WTC11 (cell line): ENCODE measurements at regions not wholly inside any gene's neighbourhood (a gene's known extent, or its start where the extent isn't known, plus 50 kb on each side); places are given as distances from the start of the nearest gene placed in this dataset.

ENCODE experiments used
- ATAC-seq: fragments of 200-7000 bp; cut with Tn5 transposase; 2 replicates; pipeline ENCODE4 v1.10.0; 2021; ENCODE audit warnings: mild to moderate bottlenecking, moderate library complexity
- CTCF ChIA-PET: fragments of 300-600 bp; sonication (Branson Sonifier 250); formaldehyde crosslinking; loops from one replicate; lab custom pipeline; 2021; ENCODE audit warnings: antibody characterized with exemption; lab: Charles Lee
- POLR2A ChIA-PET: fragments of 350-600 bp; sonication (Branson Sonifier 250); formaldehyde crosslinking; loops from one replicate; lab custom pipeline; 2021; ENCODE audit warnings: antibody characterized with exemption; lab: Charles Lee
- DNase-seq: peaks from one replicate; pipeline ENCODE4 v3.0.0; 2021; ENCODE audit warnings: low spot score
- H3K27ac Mint-ChIP-seq: 2 replicates; pipeline ENCODE4 v1.8.0; 2021; ENCODE audit warnings: mixed read lengths
- H3K27me3 Mint-ChIP-seq: 2 replicates; pipeline ENCODE4 v1.8.0; 2021; ENCODE audit warnings: low read depth, mild to moderate bottlenecking, moderate library complexity, mixed read lengths
- H3K36me3 Mint-ChIP-seq: 2 replicates; pipeline ENCODE4 v1.8.0; 2021; ENCODE audit warnings: mixed read lengths
- H3K4me1 Mint-ChIP-seq: 2 replicates; pipeline ENCODE4 v1.8.0; 2022; ENCODE audit warnings: mixed read lengths
- H3K4me3 Mint-ChIP-seq: 2 replicates; pipeline ENCODE4 v1.8.0; 2021; ENCODE audit warnings: mild to moderate bottlenecking, moderate library complexity, mixed read lengths
- H3K9me3 Mint-ChIP-seq: 2 replicates; pipeline ENCODE4 v1.8.0; 2021; ENCODE audit warnings: mixed read lengths
- AR ChIP-seq: fragments of 250-450 bp; sonication (Bioruptor Pico); IDR thresholded peaks from 2 replicates; pipeline ENCODE4 v1.9.0; 2021; ENCODE audit warnings: mild to moderate bottlenecking
- CBFB ChIP-seq: sonication (generic); formaldehyde crosslinking; IDR thresholded peaks from 2 replicates; pipeline ENCODE4 v1.8.1; 2022; ENCODE audit warnings: mild to moderate bottlenecking, low read depth, missing genetic modification reagents
- ELF4 ChIP-seq: sonication (generic); formaldehyde crosslinking; IDR thresholded peaks from 2 replicates; pipeline ENCODE4 v1.8.1; 2022; ENCODE audit warnings: low read depth, mild to moderate bottlenecking, moderate library complexity, missing genetic modification reagents
- HMGA2 ChIP-seq: fragments of 250-450 bp; sonication (Bioruptor Pico); IDR thresholded peaks from 2 replicates; pipeline ENCODE4 v1.4.0; 2021; ENCODE audit warnings: mild to moderate bottlenecking, moderate library complexity
- JAZF1 ChIP-seq: fragments of 250-450 bp; sonication (Bioruptor Pico); IDR thresholded peaks from 2 replicates; pipeline ENCODE4 v1.9.0; 2021; ENCODE audit warnings: moderate library complexity, mild to moderate bottlenecking, inconsistent platforms
- JUN ChIP-seq: sonication (generic); formaldehyde crosslinking; IDR thresholded peaks from 2 replicates; pipeline ENCODE4 v1.8.0; 2023; ENCODE audit warnings: mild to moderate bottlenecking, missing genetic modification reagents
- MAX ChIP-seq: sonication (generic); formaldehyde crosslinking; IDR thresholded peaks from 2 replicates; pipeline ENCODE4 v1.8.0; 2022; ENCODE audit warnings: mild to moderate bottlenecking, missing genetic modification reagents
- NFATC4 ChIP-seq: fragments of 250-450 bp; sonication (Bioruptor Pico); IDR thresholded peaks from 2 replicates; pipeline ENCODE4 v1.9.0; 2021; ENCODE audit warnings: mild to moderate bottlenecking
- PRDM15 ChIP-seq: sonication (generic); formaldehyde crosslinking; IDR thresholded peaks from 2 replicates; pipeline ENCODE4 v1.8.0; 2022; ENCODE audit warnings: missing genetic modification reagents
- PREB ChIP-seq: sonication (generic); formaldehyde crosslinking; IDR thresholded peaks from 2 replicates; pipeline ENCODE4 v1.8.1; 2022; ENCODE audit warnings: mild to moderate bottlenecking, missing genetic modification reagents, moderate library complexity, borderline replicate concordance
- TCF7 ChIP-seq: sonication (generic); formaldehyde crosslinking; IDR thresholded peaks from 2 replicates; pipeline ENCODE4 v1.8.0; 2022; ENCODE audit warnings: mild to moderate bottlenecking, low read depth, missing genetic modification reagents, moderate library complexity
- USF2 ChIP-seq: sonication (generic); formaldehyde crosslinking; IDR thresholded peaks from 2 replicates; pipeline ENCODE4 v1.8.1; 2023; ENCODE audit warnings: mild to moderate bottlenecking, missing genetic modification reagents, moderate library complexity
- ZBTB43 ChIP-seq: sonication (generic); formaldehyde crosslinking; IDR thresholded peaks from 2 replicates; pipeline ENCODE4 v1.8.1; 2023; ENCODE audit warnings: mild to moderate bottlenecking, missing genetic modification reagents
- ZNF138 ChIP-seq: sonication (generic); formaldehyde crosslinking; conservative IDR thresholded peaks from 2 replicates; pipeline ENCODE4 v1.8.1; 2022; ENCODE audit warnings: mild to moderate bottlenecking, moderate library complexity, missing genetic modification reagents
- ZNF219 ChIP-seq: sonication (generic); formaldehyde crosslinking; IDR thresholded peaks from 2 replicates; pipeline ENCODE4 v1.8.0; 2023; ENCODE audit warnings: missing genetic modification reagents, mild to moderate bottlenecking, borderline replicate concordance
- ZNF281 ChIP-seq: sonication (generic); formaldehyde crosslinking; IDR thresholded peaks from 2 replicates; pipeline ENCODE4 v1.8.0; 2023; ENCODE audit warnings: mild to moderate bottlenecking, missing genetic modification reagents
- ZNF396 ChIP-seq: fragments of 250-450 bp; sonication (Bioruptor Pico); IDR thresholded peaks from 2 replicates; pipeline ENCODE4 v1.8.0; 2021; ENCODE audit warnings: mild to moderate bottlenecking, moderate library complexity, borderline replicate concordance
- ZNF425 ChIP-seq: fragments of 250-450 bp; sonication (Bioruptor Pico); conservative IDR thresholded peaks from 2 replicates; pipeline ENCODE4 v1.9.0; 2021; ENCODE audit warnings: mild to moderate bottlenecking

- Mint-ChIP-seq H3K27ac (no peak overlapping the region), H3K36me3 (no peaks in the 10 kb centered on the region), H3K9me3 (peaks cover 17% of the 10 kb centered on the region), H3K4me3 (no peak overlapping the region), H3K27me3 (peaks cover 11% of the 10 kb centered on the region), H3K4me1 (no peaks in the 10 kb centered on the region)
- CTCF ChIA-PET, result interaction anchor here (0.6 to 5.3 kb wide), 10 partner anchors 9 to 54 kb away, joined by 3 to 27 read pairs (median 4); no protein-coding TSS in a partner anchor
- peak; percentile 83 for ATAC-seq
- peak; percentile 50 for DNase-seq
- POLR2A ChIA-PET, result no interaction called here
- TF ChIP-seq JAZF1, result no peak
- TF ChIP-seq ELF4 (CRISPR knock-in tag), result no peak
- TF ChIP-seq MAX (CRISPR knock-in tag), result no peak
- TF ChIP-seq NFATC4 (CRISPR knock-in tag), result no peak
- TF ChIP-seq ZNF425 (CRISPR knock-in tag), result no peak
- no peak for TF ChIP-seq ZNF281
- no peak for TF ChIP-seq ZNF219 (CRISPR knock-in tag)
- no peak for TF ChIP-seq AR (CRISPR knock-in tag)
- TF ChIP-seq USF2 (CRISPR knock-in tag), result no peak
- TF ChIP-seq ZNF138 (CRISPR knock-in tag), result no peak
- no peak for TF ChIP-seq TCF7 (CRISPR knock-in tag)
- no peak for TF ChIP-seq JUN
- no peak for TF ChIP-seq PREB
- TF ChIP-seq HMGA2 (CRISPR knock-in tag), result no peak
- TF ChIP-seq ZNF396 (CRISPR knock-in tag), result no peak
- TF ChIP-seq CBFB (CRISPR knock-in tag), result no peak
- TF ChIP-seq ZBTB43 (CRISPR knock-in tag), result no peak
- no peak for TF ChIP-seq PRDM15 (CRISPR knock-in tag)
Measured at GRCh38 chr22:35177811-35178210, 79.5 kb upstream of the HMGXB4 start.
